RCC 7860 (cell line): ENCODE measurements at regions not wholly inside any gene's neighbourhood (a gene's known extent, or its start where the extent isn't known, plus 50 kb on each side); places are given as distances from the start of the nearest gene placed in this dataset.
A peak's percentile ranks its signal among the peaks of the same experiment; 100 is the strongest.

Experiments used
- DNase-seq: peaks from one replicate; pipeline ENCODE4 v3.0.0-alpha.2; 2015; ENCODE audit warnings: low spot score
- FAIRE-seq: peaks from 2 replicates; lab custom pipeline; 2012; peaks lifted over from hg19 to GRCh38; lab: Jason Lieb, UNC

- peak; percentile 77 for FAIRE-seq
- peak; percentile 85 for DNase-seq
Observed at GRCh38 chr10:31754803-31755624, 173.6 kb downstream of the ARHGAP12 start.

GRCh38 chr10:31753681-31754080, 174.9 kb downstream of the ARHGAP12 start:
- FAIRE-seq: no peak
- DNase-seq: no peak

GRCh38 chr10:31752170-31752569, 176.5 kb downstream of the ARHGAP12 start:
- DNase-seq (no peak), FAIRE-seq (no peak)

GRCh38 chr10:31751738-31752080, 176.9 kb downstream of the ARHGAP12 start:
- no peak for FAIRE-seq
- no peak for DNase-seq

GRCh38 chr10:31751051-31751737, 177.4 kb downstream of the ARHGAP12 start:
- DNase-seq (peak; percentile 88), FAIRE-seq (peak; percentile 44)

GRCh38 chr10:31749981-31750840, 178.4 kb downstream of the ARHGAP12 start:
- DNase-seq (no peak), FAIRE-seq (no peak)

GRCh38 chr10:31749301-31749700, 179.3 kb downstream of the ARHGAP12 start:
- DNase-seq: no peak
- no peak for FAIRE-seq

- DNase-seq (peak; percentile 96), FAIRE-seq (peak; percentile 96)
Observed at GRCh38 chr10:31745612-31746376, 182.8 kb downstream of the ARHGAP12 start.

- DNase-seq (no peak), FAIRE-seq (no peak)
Observed at GRCh38 chr10:31744025-31744424, 184.6 kb downstream of the ARHGAP12 start.

- DNase-seq: no peak
- FAIRE-seq: no peak
Observed at GRCh38 chr10:31742255-31742654, 186.4 kb downstream of the ARHGAP12 start.

GRCh38 chr10:31741473-31741872, 187.2 kb downstream of the ARHGAP12 start:
- no peak for DNase-seq
- no peak for FAIRE-seq

- peak; percentile 50 for DNase-seq
- peak; percentile 62 for FAIRE-seq
Observed at GRCh38 chr10:31739711-31740110, 188.9 kb downstream of the ARHGAP12 start.

GRCh38 chr10:31739146-31739545, 189.5 kb downstream of the ARHGAP12 start:
- no peak for DNase-seq
- no peak for FAIRE-seq

- DNase-seq (no peak), FAIRE-seq (no peak)
Observed at GRCh38 chr10:31731711-31732110, 196.9 kb downstream of the ARHGAP12 start.

GRCh38 chr10:31730776-31731175, 197.9 kb downstream of the ARHGAP12 start:
- DNase-seq (no peak), FAIRE-seq (no peak)

- no peak for DNase-seq
- FAIRE-seq: no peak
Observed at GRCh38 chr10:31728698-31729224, 199.9 kb downstream of the ARHGAP12 start.

GRCh38 chr10:31725436-31725835, 203.2 kb downstream of the ARHGAP12 start:
- no peak for FAIRE-seq
- DNase-seq: no peak

- DNase-seq (no peak), FAIRE-seq (no peak)
Observed at GRCh38 chr10:31724296-31724695, 204.3 kb downstream of the ARHGAP12 start.

GRCh38 chr10:31723106-31723750, 205.4 kb downstream of the ARHGAP12 start:
- peak; percentile 18 for DNase-seq
- FAIRE-seq: no peak

- FAIRE-seq (no peak), DNase-seq (no peak)
Observed at GRCh38 chr10:31721096-31721495, 207.5 kb downstream of the ARHGAP12 start.
